Parathyroid adenoma (tissue), 2 donors: ENCODE measurements at regions not wholly inside any gene's neighbourhood (a gene's known extent, or its start where the extent isn't known, plus 50 kb on each side); places are given as distances from the start of the nearest gene placed in this dataset.
"Not testable (repeated sequence)": the region's sequence is repeated elsewhere in the genome, so short reads cannot be mapped to it uniquely, and the experiment has no call there.

Experiments
- H2AFZ ChIP-seq: fragments of 300-600 bp; sonication (generic); one replicate; pipeline ENCODE4 v1.7.0; 2017; ENCODE audit warnings: antibody characterized with exemption, mild to moderate bottlenecking
- H3K27ac ChIP-seq: fragments of 300-600 bp; sonication (generic); one replicate; pipeline ENCODE4 v1.7.0; 2017
- H3K27me3 ChIP-seq: fragments of 300-600 bp; sonication (generic); one replicate; pipeline ENCODE4 v1.7.0; 2017; ENCODE audit warnings: low read length; ENCODE audit not compliant: control insufficient read depth, insufficient read depth
- H3K36me3 ChIP-seq: fragments of 300-600 bp; sonication (generic); one replicate; pipeline ENCODE4 v1.7.0; 2017; ENCODE audit warnings: low read length; ENCODE audit not compliant: control insufficient read depth, insufficient read depth
- H3K4me1 ChIP-seq: fragments of 300-600 bp; sonication (generic); one replicate; pipeline ENCODE4 v1.7.0; 2017; ENCODE audit warnings: control low read depth
- H3K4me2 ChIP-seq: fragments of 300-600 bp; sonication (generic); one replicate; pipeline ENCODE4 v1.7.0; 2017; ENCODE audit warnings: low read length
- H3K4me3 ChIP-seq: fragments of 300-600 bp; sonication (generic); one replicate; pipeline ENCODE4 v1.7.0; 2017; ENCODE audit warnings: low read depth, low read length
- H3K79me2 ChIP-seq: fragments of 300-600 bp; sonication (generic); one replicate; pipeline ENCODE4 v1.7.0; 2017; ENCODE audit warnings: control low read depth
- H3K9ac ChIP-seq: fragments of 300-600 bp; sonication (generic); one replicate; pipeline ENCODE4 v1.7.0; 2017; ENCODE audit warnings: mild to moderate bottlenecking
- H3K9me3 ChIP-seq: fragments of 300-600 bp; sonication (generic); one replicate; pipeline ENCODE4 v1.7.0; 2017; ENCODE audit warnings: low read length; ENCODE audit not compliant: control insufficient read depth
- TF ChIP-seq, protein P1 (sequence below): fragments of 300-600 bp; sonication (generic); IDR thresholded peaks from one replicate; pipeline ENCODE4 v1.7.0; 2017; ENCODE audit warnings: antibody characterized with exemption, mild to moderate bottlenecking
- donor health status: primary hyperparathyroidism.

GRCh38 chr6:106729841-106730240 is 100.5 kb downstream of the QRSL1 start:
- TF ChIP-seq, protein P1, sequence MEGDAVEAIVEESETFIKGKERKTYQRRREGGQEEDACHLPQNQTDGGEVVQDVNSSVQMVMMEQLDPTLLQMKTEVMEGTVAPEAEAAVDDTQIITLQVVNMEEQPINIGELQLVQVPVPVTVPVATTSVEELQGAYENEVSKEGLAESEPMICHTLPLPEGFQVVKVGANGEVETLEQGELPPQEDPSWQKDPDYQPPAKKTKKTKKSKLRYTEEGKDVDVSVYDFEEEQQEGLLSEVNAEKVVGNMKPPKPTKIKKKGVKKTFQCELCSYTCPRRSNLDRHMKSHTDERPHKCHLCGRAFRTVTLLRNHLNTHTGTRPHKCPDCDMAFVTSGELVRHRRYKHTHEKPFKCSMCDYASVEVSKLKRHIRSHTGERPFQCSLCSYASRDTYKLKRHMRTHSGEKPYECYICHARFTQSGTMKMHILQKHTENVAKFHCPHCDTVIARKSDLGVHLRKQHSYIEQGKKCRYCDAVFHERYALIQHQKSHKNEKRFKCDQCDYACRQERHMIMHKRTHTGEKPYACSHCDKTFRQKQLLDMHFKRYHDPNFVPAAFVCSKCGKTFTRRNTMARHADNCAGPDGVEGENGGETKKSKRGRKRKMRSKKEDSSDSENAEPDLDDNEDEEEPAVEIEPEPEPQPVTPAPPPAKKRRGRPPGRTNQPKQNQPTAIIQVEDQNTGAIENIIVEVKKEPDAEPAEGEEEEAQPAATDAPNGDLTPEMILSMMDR: no peak
- no peak overlapping the region for H3K9ac ChIP-seq

DNA sequence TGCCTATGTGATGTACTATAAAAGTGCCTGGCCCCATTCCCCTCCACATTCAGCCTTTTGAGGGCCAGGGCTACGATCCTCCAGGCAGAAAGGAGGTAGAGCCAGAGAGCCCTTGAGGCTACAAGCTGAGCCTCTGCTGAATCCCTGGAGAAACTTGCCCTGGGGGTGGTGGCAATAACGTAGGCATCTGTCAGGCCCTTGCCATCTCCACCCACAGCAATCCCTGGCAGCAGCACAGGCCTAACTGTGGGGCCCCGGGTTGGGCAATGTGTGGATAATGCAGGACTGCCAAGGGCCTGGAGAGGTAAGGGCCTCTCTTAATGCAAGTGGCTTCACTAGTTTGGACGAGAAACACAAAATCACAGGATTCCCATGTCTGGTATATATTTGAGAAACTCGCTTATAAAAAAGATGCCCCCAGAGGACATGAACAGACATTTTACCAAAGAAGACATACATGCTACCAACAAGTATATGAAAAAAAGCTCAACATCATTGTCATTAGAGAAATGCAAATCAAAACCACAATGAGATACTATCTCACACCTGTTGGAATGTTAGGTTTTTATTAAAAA is 99.0 kb downstream of the QRSL1 start:
- no peak overlapping the region for H3K9ac ChIP-seq
- H2AFZ ChIP-seq: no peak overlapping the region
- H3K36me3 ChIP-seq: no peaks in the 10 kb centered on the region
- no peaks in the 10 kb centered on the region for H3K4me1 ChIP-seq
- H3K79me2 ChIP-seq: no peaks in the 10 kb centered on the region
- no peak overlapping the region for H3K27ac ChIP-seq
- TF ChIP-seq, protein P1: no peak
- H3K4me2 ChIP-seq: no peak overlapping the region
- H3K9me3 ChIP-seq: no peaks in the 10 kb centered on the region
- no peaks in the 10 kb centered on the region for H3K27me3 ChIP-seq
- H3K4me3 ChIP-seq: no peak overlapping the region

More at GRCh38 chr6:106729841-106730240, 100.5 kb downstream of the QRSL1 start:
- Histone ChIP-seq H3K9me3 (no peaks in the 10 kb centered on the region), H3K4me1 (no peaks in the 10 kb centered on the region), H3K36me3 (no peaks in the 10 kb centered on the region), H3K4me3 (no peak overlapping the region), H3K79me2 (no peaks in the 10 kb centered on the region), H3K27me3 (no peaks in the 10 kb centered on the region), H3K27ac (no peak overlapping the region), H2AFZ (no peak overlapping the region), H3K4me2 (no peak overlapping the region)

DNA sequence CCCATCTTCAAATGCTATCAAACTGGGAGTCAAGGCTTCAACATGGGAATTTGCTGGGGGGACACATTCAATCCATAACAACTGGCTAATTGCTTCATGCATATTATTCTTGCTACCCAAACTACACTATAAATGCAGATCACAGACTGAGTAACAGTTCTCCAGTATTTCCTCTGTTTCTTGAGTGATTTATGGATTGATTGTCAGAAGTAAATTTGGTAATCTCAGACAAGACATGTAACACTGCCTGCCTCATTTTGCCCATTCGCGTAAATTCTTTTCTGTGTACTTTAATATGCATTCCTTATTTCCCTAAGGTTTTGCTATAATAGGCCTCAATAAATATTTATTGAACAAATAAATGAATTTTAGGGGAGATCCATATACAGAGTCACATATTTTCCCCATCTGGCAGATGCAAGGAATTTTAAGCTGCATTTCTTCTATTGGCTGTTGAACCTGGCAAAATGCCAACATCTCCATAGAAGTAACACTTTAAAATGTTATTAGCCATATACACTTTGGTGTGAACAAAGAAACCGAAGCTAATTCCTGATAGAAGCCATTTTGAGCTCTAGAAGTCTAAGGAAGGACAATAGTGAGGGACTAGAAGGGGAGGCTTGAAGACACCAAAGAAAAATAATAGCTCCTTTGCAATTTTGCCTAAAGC is 98.2 kb downstream of the QRSL1 start:
- no peak overlapping the region for H3K4me2 ChIP-seq
- H2AFZ ChIP-seq: no peak overlapping the region
- H3K4me1 ChIP-seq: no peaks in the 10 kb centered on the region
- H3K4me3 ChIP-seq: no peak overlapping the region
- TF ChIP-seq, protein P1: no peak
- H3K9ac ChIP-seq: no peak overlapping the region
- H3K36me3 ChIP-seq: no peaks in the 10 kb centered on the region
- no peak overlapping the region for H3K27ac ChIP-seq
- H3K9me3 ChIP-seq: no peaks in the 10 kb centered on the region
- no peaks in the 10 kb centered on the region for H3K79me2 ChIP-seq
- no peaks in the 10 kb centered on the region for H3K27me3 ChIP-seq

DNA sequence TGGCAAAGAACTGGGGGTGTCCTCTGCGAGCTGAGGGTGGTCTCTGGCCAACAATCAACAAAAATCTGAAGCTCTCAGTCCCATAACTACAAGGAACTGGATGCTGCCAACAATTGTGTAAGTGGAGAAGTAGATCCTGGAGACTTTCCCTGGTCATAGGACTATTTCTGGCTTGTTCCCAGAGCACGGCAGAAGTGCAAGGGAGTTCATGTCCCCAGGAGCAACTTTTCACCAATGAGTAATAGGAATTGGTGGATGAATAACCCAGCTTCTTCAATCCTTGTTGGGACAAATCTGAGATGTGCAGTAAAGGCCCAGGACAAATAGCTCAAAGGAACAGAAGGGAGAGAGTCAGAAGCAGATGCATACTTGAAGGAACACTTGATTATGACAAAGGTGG is 95.5 kb downstream of the QRSL1 start:
- Histone ChIP-seq H3K36me3 (no peaks in the 10 kb centered on the region), H3K4me1 (no peaks in the 10 kb centered on the region), H3K4me2 (no peak overlapping the region), H3K4me3 (no peak overlapping the region), H3K9ac (no peak overlapping the region), H3K27ac (no peak overlapping the region), H2AFZ (no peak overlapping the region), H3K27me3 (no peaks in the 10 kb centered on the region), H3K9me3 (no peaks in the 10 kb centered on the region), H3K79me2 (no peaks in the 10 kb centered on the region)
- TF ChIP-seq, protein P1: no peak

GRCh38 chr6:106724337-106724736 is 95.0 kb downstream of the QRSL1 start:
- Histone ChIP-seq H3K9me3 (no peaks in the 10 kb centered on the region), H3K27me3 (no peaks in the 10 kb centered on the region), H3K4me3 (no peak overlapping the region), H3K36me3 (no peaks in the 10 kb centered on the region), H3K4me2 (no peak overlapping the region), H2AFZ (no peak overlapping the region), H3K79me2 (no peaks in the 10 kb centered on the region), H3K4me1 (no peaks in the 10 kb centered on the region), H3K9ac (no peak overlapping the region), H3K27ac (no peak overlapping the region)
- TF ChIP-seq, protein P1: no peak

GRCh38 chr6:106723419-106723818 is 94.0 kb downstream of the QRSL1 start:
- H3K27me3 ChIP-seq, H3K9me3 ChIP-seq, H3K36me3 ChIP-seq, H3K4me1 ChIP-seq, H2AFZ ChIP-seq, H3K79me2 ChIP-seq, H3K9ac ChIP-seq, H3K27ac ChIP-seq, H3K4me2 ChIP-seq, H3K4me3 ChIP-seq: not testable (repeated sequence)

DNA sequence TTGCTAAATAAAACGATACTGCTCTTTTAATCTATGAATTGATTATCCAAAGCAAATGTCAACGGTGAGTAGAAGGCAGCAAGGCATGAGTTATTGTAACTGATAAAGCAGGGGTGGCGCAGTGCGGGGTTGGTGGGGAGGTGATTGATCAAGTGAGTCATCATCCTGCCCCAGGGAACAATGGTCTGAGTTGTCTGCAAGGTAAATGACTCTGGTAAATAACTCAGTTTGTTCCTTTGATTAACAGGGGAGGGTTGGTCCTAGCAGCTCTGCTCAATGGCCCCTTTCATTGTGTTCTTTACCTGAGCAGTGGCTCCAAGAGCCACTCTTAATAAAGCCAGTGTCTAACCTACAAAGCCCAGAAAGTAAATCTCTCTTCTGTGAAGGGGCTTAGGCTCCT is 91.8 kb downstream of the QRSL1 start:
- H3K9ac ChIP-seq, H3K4me2 ChIP-seq, H3K4me3 ChIP-seq, H3K36me3 ChIP-seq, H3K27me3 ChIP-seq, H3K9me3 ChIP-seq, H3K4me1 ChIP-seq, H3K27ac ChIP-seq, H2AFZ ChIP-seq, H3K79me2 ChIP-seq: not testable (repeated sequence)
